Liver (tissue), 8 donors: ENCODE measurements at regions not wholly inside any gene's neighbourhood (a gene's known extent, or its start where the extent isn't known, plus 50 kb on each side); places are given as distances from the start of the nearest gene placed in this dataset.

ENCODE experiments used
- DNase-seq: peaks from one replicate; pipeline ENCODE4 v3.0.0-alpha.2; 2017; ENCODE audit warnings: low spot score
- H3K27ac ChIP-seq, 2 donors: one replicate each; pipeline ENCODE4 v1.7.0; 2013; ENCODE audit warnings: inconsistent platforms in 2 of 2, low read length in 2 of 2, control low read depth in 1 of 2, low read depth in 1 of 2, mild to moderate bottlenecking in 1 of 2
- H3K27me3 ChIP-seq, 4 donors: one replicate each; pipeline versions ENCODE4 v1.6.1 to v1.7.0; 2013; ENCODE audit warnings: low read length in 3 of 4, inconsistent platforms in 1 of 4, mild to moderate bottlenecking in 1 of 4, moderate library complexity in 1 of 4; ENCODE audit not compliant: control insufficient read depth in 4 of 4, insufficient read depth in 4 of 4
- H3K36me3 ChIP-seq, 4 donors: one replicate each; pipeline versions ENCODE4 v1.6.1 to v1.7.0; 2013; ENCODE audit warnings: low read length in 3 of 4, mild to moderate bottlenecking in 3 of 4, low read depth in 1 of 4, moderate library complexity in 1 of 4; ENCODE audit not compliant: control insufficient read depth in 4 of 4, insufficient read depth in 3 of 4
- H3K4me1 ChIP-seq, 4 donors: one replicate each; pipeline versions ENCODE4 v1.6.1 to v1.7.0; 2013; ENCODE audit warnings: low read length in 3 of 4, mild to moderate bottlenecking in 3 of 4, moderate library complexity in 1 of 4; ENCODE audit not compliant: control insufficient read depth in 4 of 4, insufficient read depth in 4 of 4
- H3K4me3 ChIP-seq, 3 donors: one replicate each; pipeline versions ENCODE4 v1.6.1 to v1.7.0; 2013; ENCODE audit warnings: low read length in 3 of 3, control low read depth in 1 of 3, low read depth in 1 of 3, mild to moderate bottlenecking in 1 of 3
- H3K9ac ChIP-seq, 2 donors: one replicate each; pipeline ENCODE4 v1.7.0; 2013; ENCODE audit warnings: low read length in 2 of 2, mild to moderate bottlenecking in 2 of 2, moderate library complexity in 2 of 2, control low read depth in 1 of 2, low read depth in 1 of 2
- H3K9me3 ChIP-seq, 4 donors: one replicate each; pipeline versions ENCODE4 v1.6.1 to v1.7.0; 2013; ENCODE audit warnings: low read length in 3 of 4; ENCODE audit not compliant: control insufficient read depth in 4 of 4
- EGR1 ChIP-seq, 2 donors: IDR thresholded peaks; 2 replicates each; pipeline ENCODE4 v1.6.1; 2016 to 2018; ENCODE audit warnings: antibody characterized with exemption in 2 of 2, low read depth in 2 of 2
- FOXA1 ChIP-seq: IDR thresholded peaks from 2 replicates; pipeline ENCODE4 v1.6.1; 2016; ENCODE audit warnings: antibody characterized with exemption
- GABPA ChIP-seq, 2 donors: IDR thresholded peaks in 1 of 2; conservative IDR thresholded peaks in 1 of 2; 2 replicates each; pipeline ENCODE4 v1.6.1; 2016; ENCODE audit warnings: antibody characterized with exemption in 2 of 2, mild to moderate bottlenecking in 1 of 2, moderate library complexity in 1 of 2
- HNF4A ChIP-seq, 2 donors: conservative IDR thresholded peaks; 2 replicates each; pipeline ENCODE4 v1.6.1; 2016; ENCODE audit warnings: antibody characterized with exemption in 2 of 2, mild to moderate bottlenecking in 2 of 2
- JUND ChIP-seq, 2 donors: IDR thresholded peaks; 2 replicates each; pipeline ENCODE4 v1.6.1; 2016; ENCODE audit warnings: antibody characterized with exemption in 2 of 2
- NR2F2 ChIP-seq: IDR thresholded peaks from 2 replicates; pipeline ENCODE4 v1.6.1; 2016; ENCODE audit warnings: antibody characterized with exemption
- RXRA ChIP-seq, 2 donors: IDR thresholded peaks; 2 replicates each; pipeline ENCODE4 v1.6.1; 2017 to 2018; ENCODE audit warnings: antibody characterized with exemption in 2 of 2, mild to moderate bottlenecking in 1 of 2
- SP1 ChIP-seq: IDR thresholded peaks from 2 replicates; pipeline ENCODE4 v1.6.1; 2018; ENCODE audit warnings: antibody characterized with exemption, mild to moderate bottlenecking
- WGBS: extraction: QIAGEN DNeasy Blood & Tissue Kit; methylation state at CpG from one replicate; pipeline ENCODE4 v1.1.7; 2013; 5-methylcytosine and 5-hydroxymethylcytosine counted together
- TF ChIP-seq, protein P1 (sequence below): IDR thresholded peaks from 2 replicates; pipeline ENCODE4 v1.6.1; 2016; ENCODE audit warnings: antibody characterized with exemption, mild to moderate bottlenecking
- TF ChIP-seq, protein P2 (sequence below): fragments of 150-350 bp; IDR thresholded peaks from 2 replicates; pipeline ENCODE4 v1.5.1; 2017; ENCODE audit warnings: improper control_type of control experiment, low read depth, low read length; ENCODE audit not compliant: missing input control
- TF ChIP-seq, protein P3 (sequence below): IDR thresholded peaks from 2 replicates; pipeline ENCODE4 v1.6.1; 2016; ENCODE audit warnings: antibody characterized with exemption
- donor health status: healthy.
- donor health status: healthy.
- donor health status: healthy.
- donor health status: healthy.
- donor health status: healthy.

- TF ChIP-seq, protein P1, sequence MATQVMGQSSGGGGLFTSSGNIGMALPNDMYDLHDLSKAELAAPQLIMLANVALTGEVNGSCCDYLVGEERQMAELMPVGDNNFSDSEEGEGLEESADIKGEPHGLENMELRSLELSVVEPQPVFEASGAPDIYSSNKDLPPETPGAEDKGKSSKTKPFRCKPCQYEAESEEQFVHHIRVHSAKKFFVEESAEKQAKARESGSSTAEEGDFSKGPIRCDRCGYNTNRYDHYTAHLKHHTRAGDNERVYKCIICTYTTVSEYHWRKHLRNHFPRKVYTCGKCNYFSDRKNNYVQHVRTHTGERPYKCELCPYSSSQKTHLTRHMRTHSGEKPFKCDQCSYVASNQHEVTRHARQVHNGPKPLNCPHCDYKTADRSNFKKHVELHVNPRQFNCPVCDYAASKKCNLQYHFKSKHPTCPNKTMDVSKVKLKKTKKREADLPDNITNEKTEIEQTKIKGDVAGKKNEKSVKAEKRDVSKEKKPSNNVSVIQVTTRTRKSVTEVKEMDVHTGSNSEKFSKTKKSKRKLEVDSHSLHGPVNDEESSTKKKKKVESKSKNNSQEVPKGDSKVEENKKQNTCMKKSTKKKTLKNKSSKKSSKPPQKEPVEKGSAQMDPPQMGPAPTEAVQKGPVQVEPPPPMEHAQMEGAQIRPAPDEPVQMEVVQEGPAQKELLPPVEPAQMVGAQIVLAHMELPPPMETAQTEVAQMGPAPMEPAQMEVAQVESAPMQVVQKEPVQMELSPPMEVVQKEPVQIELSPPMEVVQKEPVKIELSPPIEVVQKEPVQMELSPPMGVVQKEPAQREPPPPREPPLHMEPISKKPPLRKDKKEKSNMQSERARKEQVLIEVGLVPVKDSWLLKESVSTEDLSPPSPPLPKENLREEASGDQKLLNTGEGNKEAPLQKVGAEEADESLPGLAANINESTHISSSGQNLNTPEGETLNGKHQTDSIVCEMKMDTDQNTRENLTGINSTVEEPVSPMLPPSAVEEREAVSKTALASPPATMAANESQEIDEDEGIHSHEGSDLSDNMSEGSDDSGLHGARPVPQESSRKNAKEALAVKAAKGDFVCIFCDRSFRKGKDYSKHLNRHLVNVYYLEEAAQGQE: no peak
Measured at GRCh38 chr2:12839339-12839738, 122.6 kb downstream of the TRIB2 start (continued).

DNA sequence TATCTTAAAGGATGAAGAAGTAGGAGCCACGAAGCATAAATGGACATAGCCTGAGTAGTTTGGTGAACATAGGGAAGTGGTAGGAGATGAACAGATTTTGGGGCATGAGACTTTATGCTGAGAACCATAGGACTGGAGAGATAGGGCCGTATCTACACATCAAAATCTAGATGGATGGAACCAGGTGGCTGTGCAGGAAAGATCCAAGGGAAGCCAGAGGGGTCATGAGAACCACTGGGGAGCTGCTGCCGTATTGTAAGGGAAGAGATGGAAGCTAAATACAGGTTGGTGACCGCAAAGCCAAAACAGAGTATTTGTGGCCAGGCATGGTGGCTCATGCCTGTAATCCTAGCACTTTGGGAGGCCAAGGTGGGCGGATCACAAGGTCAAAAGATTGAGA lies 124.3 kb downstream of the TRIB2 start:
- Histone ChIP-seq H3K27me3 (peaks cover 0 to 4% (median 0%) of the 10 kb centered on the region in 4 donors), H3K9me3 (no peaks in the 10 kb centered on the region), H3K9ac (no peak overlapping the region), H3K4me1 (no peaks in the 10 kb centered on the region), H3K36me3 (no peaks in the 10 kb centered on the region), H3K4me3 (no peak overlapping the region), H3K27ac (no peak overlapping the region)
- no peak for DNase-seq
- 81% methylated on average over 5 of the region's 5 CpGs for WGBS
- TF ChIP-seq, protein P2, sequence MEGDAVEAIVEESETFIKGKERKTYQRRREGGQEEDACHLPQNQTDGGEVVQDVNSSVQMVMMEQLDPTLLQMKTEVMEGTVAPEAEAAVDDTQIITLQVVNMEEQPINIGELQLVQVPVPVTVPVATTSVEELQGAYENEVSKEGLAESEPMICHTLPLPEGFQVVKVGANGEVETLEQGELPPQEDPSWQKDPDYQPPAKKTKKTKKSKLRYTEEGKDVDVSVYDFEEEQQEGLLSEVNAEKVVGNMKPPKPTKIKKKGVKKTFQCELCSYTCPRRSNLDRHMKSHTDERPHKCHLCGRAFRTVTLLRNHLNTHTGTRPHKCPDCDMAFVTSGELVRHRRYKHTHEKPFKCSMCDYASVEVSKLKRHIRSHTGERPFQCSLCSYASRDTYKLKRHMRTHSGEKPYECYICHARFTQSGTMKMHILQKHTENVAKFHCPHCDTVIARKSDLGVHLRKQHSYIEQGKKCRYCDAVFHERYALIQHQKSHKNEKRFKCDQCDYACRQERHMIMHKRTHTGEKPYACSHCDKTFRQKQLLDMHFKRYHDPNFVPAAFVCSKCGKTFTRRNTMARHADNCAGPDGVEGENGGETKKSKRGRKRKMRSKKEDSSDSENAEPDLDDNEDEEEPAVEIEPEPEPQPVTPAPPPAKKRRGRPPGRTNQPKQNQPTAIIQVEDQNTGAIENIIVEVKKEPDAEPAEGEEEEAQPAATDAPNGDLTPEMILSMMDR: no peak
- TF ChIP-seq GABPA (IDR thresholded peaks at IDR 0.05 in 1 of 2, conservative IDR thresholded peaks at IDR 0.05 in 1 of 2): no peak
- TF ChIP-seq RXRA (IDR thresholded peaks at IDR 0.05): no peak

- no peak overlapping the region for H3K4me3 ChIP-seq
- 65% methylated on average over 4 of the region's 4 CpGs for WGBS
- no peak for DNase-seq
- no peaks in the 10 kb centered on the region for H3K9me3 ChIP-seq
- no peak overlapping the region for H3K9ac ChIP-seq
- TF ChIP-seq, protein P3, sequence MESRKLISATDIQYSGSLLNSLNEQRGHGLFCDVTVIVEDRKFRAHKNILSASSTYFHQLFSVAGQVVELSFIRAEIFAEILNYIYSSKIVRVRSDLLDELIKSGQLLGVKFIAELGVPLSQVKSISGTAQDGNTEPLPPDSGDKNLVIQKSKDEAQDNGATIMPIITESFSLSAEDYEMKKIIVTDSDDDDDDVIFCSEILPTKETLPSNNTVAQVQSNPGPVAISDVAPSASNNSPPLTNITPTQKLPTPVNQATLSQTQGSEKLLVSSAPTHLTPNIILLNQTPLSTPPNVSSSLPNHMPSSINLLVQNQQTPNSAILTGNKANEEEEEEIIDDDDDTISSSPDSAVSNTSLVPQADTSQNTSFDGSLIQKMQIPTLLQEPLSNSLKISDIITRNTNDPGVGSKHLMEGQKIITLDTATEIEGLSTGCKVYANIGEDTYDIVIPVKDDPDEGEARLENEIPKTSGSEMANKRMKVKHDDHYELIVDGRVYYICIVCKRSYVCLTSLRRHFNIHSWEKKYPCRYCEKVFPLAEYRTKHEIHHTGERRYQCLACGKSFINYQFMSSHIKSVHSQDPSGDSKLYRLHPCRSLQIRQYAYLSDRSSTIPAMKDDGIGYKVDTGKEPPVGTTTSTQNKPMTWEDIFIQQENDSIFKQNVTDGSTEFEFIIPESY: no peak
- TF ChIP-seq GABPA (IDR thresholded peaks at IDR 0.05 in 1 of 2, conservative IDR thresholded peaks at IDR 0.05 in 1 of 2): no peak
- TF ChIP-seq JUND (IDR thresholded peaks at IDR 0.05): no peak
- H3K27me3 ChIP-seq: peaks cover 0 to 4% (median 0%) of the 10 kb centered on the region in 4 donors
- no peaks in the 10 kb centered on the region for H3K4me1 ChIP-seq
- no peaks in the 10 kb centered on the region for H3K36me3 ChIP-seq
- H3K27ac ChIP-seq: no peak overlapping the region
Measured at GRCh38 chr2:12842917-12843316, 126.2 kb downstream of the TRIB2 start.

GRCh38 chr2:12844511-12844910 lies 127.8 kb downstream of the TRIB2 start:
- Histone ChIP-seq H3K27me3 (peaks cover 0 to 2% (median 0%) of the 10 kb centered on the region in 4 donors), H3K4me1 (no peaks in the 10 kb centered on the region), H3K9ac (no peak overlapping the region), H3K9me3 (no peaks in the 10 kb centered on the region), H3K27ac (no peak overlapping the region), H3K4me3 (no peak overlapping the region), H3K36me3 (no peaks in the 10 kb centered on the region)
- WGBS: 80% methylated on average over 9 of the region's 9 CpGs
- TF ChIP-seq RXRA (IDR thresholded peaks at IDR 0.05) (no peak), NR2F2 (peak; percentile 72), FOXA1 (no peak), EGR1 (IDR thresholded peaks at IDR 0.05; ENCODE audit: low read depth in 2 of 2) (no peak), SP1 (no peak), HNF4A (conservative IDR thresholded peaks at IDR 0.05) (no peak)
- TF ChIP-seq, protein P1: no peak
- no peak for DNase-seq
